Uterus (tissue), 2 donors: ENCODE measurements at regions not wholly inside any gene's neighbourhood (a gene's known extent, or its start where the extent isn't known, plus 50 kb on each side); places are given as distances from the start of the nearest gene placed in this dataset.

ENCODE experiments used
- POLR2A ChIP-seq, 2 donors: fragments of 450-650 bp; IDR thresholded peaks; one replicate each; pipeline ENCODE4 v1.6.1; 2016; ENCODE audit warnings: antibody characterized with exemption in 2 of 2, mild to moderate bottlenecking in 1 of 2, moderate library complexity in 1 of 2
- TF ChIP-seq, protein P1 (sequence below), 4 experiments: fragments of 200-600 bp in 2 of 4; fragments of 450-650 bp in 2 of 4; sonication (generic) in 2 of 4; IDR thresholded peaks; one replicate each; pipeline ENCODE4 v1.5.1; 2016 to 2019; ENCODE audit warnings: antibody characterized with exemption in 4 of 4, mild to moderate bottlenecking in 2 of 4, moderate library complexity in 1 of 4

DNA sequence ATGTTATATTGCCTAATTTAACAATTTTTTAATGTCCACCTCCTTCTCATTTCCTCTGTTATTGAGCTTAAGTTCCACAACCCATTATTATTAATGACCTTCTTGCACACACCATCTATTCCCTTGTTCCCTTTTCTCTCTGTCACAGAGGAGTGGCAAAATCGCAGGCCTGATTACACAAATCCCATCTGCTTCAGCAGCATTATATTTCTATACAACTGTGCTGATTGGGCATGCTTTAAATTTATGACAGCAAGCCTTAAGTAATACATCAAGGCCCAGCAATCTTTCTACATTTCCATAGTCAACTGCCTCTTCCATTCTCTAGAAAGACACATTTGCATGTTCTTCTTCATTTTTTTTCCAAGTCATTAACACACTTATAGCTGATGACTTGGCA, 423.8 kb downstream of the PRDM5 start:
- TF ChIP-seq, protein P1, sequence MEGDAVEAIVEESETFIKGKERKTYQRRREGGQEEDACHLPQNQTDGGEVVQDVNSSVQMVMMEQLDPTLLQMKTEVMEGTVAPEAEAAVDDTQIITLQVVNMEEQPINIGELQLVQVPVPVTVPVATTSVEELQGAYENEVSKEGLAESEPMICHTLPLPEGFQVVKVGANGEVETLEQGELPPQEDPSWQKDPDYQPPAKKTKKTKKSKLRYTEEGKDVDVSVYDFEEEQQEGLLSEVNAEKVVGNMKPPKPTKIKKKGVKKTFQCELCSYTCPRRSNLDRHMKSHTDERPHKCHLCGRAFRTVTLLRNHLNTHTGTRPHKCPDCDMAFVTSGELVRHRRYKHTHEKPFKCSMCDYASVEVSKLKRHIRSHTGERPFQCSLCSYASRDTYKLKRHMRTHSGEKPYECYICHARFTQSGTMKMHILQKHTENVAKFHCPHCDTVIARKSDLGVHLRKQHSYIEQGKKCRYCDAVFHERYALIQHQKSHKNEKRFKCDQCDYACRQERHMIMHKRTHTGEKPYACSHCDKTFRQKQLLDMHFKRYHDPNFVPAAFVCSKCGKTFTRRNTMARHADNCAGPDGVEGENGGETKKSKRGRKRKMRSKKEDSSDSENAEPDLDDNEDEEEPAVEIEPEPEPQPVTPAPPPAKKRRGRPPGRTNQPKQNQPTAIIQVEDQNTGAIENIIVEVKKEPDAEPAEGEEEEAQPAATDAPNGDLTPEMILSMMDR (IDR thresholded peaks at IDR 0.05), result no peak
- TF ChIP-seq POLR2A (IDR thresholded peaks at IDR 0.05), result no peak
